ENCODE measurements at regions not wholly inside any gene's neighbourhood (a gene's known extent, or its start where the extent isn't known, plus 50 kb on each side); places are given as distances from the start of the nearest gene placed in this dataset.

DNA sequence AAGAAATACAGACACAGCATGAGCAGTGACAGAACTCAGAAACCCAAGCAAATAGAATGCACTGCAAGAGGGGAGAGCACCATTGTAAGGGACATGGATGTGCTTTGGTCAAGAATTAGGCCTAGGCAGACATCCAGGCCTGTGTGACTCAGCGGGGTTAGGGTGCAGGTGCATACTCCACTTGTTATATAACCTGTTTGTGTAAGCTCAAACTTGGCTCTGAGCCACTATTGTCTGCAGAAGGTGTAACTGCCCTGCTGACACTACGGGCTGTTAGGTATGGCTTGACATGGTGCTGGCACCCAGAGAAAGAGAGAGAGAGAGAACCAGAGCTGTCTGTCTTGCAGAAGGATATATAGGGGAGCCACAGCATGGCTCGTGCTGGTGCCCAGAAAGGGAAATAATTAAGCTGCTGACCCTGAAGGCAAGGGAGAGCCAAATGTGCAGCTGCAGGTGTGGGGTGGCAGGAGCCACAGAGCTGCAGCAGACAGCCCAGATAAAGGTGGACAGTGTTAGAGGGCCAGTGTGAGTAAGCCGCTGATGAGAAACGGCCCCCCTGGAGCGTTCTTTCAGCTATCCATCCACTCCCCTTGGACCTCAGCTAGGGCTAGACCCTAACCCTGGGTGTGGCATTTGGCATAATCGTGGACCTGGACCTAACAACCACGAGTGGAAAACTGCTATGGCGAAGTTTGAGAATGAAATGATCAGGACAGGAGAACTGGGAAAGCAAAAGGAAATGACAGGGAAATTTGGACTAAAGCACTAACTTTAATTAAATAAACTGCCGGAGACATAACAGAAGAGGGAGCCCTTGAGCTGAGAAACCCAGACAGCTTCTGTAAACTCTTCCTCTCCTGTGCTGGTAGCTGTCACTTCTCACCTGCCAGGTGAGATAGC is 253.0 kb upstream of the CCDC179 start:
- no peak overlapping the region for H3K4me3 Mint-ChIP-seq
- peaks cover 9% of the 10 kb centered on the region for H3K36me3 Mint-ChIP-seq
- TF ChIP-seq, protein P1, sequence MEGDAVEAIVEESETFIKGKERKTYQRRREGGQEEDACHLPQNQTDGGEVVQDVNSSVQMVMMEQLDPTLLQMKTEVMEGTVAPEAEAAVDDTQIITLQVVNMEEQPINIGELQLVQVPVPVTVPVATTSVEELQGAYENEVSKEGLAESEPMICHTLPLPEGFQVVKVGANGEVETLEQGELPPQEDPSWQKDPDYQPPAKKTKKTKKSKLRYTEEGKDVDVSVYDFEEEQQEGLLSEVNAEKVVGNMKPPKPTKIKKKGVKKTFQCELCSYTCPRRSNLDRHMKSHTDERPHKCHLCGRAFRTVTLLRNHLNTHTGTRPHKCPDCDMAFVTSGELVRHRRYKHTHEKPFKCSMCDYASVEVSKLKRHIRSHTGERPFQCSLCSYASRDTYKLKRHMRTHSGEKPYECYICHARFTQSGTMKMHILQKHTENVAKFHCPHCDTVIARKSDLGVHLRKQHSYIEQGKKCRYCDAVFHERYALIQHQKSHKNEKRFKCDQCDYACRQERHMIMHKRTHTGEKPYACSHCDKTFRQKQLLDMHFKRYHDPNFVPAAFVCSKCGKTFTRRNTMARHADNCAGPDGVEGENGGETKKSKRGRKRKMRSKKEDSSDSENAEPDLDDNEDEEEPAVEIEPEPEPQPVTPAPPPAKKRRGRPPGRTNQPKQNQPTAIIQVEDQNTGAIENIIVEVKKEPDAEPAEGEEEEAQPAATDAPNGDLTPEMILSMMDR (IDR thresholded peaks at IDR 0.05; ENCODE audit: unreplicated experiment), result peak; percentile 24
- no peak overlapping the region for H3K27ac Mint-ChIP-seq
- H3K4me1 Mint-ChIP-seq, result peaks cover 28% of the 10 kb centered on the region
- no peaks in the 10 kb centered on the region for H3K27me3 Mint-ChIP-seq (ENCODE audit: low read depth)
- DNase-seq (ENCODE audit: low spot score in 2 of 2, unreplicated experiment in 2 of 2), result no peak
- peaks cover 19% of the 10 kb centered on the region for H3K9me3 Mint-ChIP-seq

DNA sequence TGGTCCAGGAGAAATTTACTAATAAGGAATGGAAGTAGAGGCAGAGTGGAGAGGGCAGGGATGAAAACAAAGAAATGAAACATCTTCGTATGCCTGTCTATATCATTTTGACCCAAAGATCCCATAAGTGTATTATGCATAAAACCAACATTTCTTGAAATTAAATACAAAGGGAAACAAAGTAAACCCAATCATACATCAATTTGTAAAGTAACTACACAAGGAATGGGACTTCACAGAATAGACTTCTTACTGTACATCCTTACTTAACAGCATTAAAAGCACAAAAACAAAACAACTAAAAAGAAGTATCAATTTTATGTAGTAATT is 253.6 kb upstream of the CCDC179 start:
- Mint-ChIP-seq H3K27me3 (ENCODE audit: low read depth) (no peaks in the 10 kb centered on the region), H3K4me3 (no peak overlapping the region), H3K27ac (no peak overlapping the region), H3K36me3 (peaks cover 9% of the 10 kb centered on the region), H3K4me1 (peaks cover 28% of the 10 kb centered on the region), H3K9me3 (peaks cover 19% of the 10 kb centered on the region)
- TF ChIP-seq, protein P1 (IDR thresholded peaks at IDR 0.05; ENCODE audit: unreplicated experiment), result no peak
- DNase-seq (ENCODE audit: low spot score in 2 of 2, unreplicated experiment in 2 of 2), result no peak

DNA sequence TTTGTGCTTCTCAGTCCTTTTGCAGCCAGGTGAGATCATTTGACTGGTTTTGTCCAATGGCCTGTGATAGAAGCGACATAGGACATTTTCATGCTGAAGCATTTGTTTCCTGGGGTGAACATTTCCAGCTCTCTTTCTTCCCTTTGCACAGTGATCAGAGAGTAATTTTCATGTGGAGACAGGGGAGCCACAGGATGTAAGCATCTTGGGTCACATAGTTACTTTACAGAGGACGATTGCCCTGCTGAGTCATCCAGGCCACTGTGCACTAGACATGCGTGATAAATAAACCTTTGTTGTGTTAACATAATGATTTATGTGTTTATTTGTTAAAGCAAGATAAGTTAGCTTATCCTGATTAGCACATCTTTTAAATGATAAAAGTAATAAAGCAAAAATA is 263.5 kb upstream of the CCDC179 start:
- H3K36me3 Mint-ChIP-seq, result peaks cover 6% of the 10 kb centered on the region
- H3K4me3 Mint-ChIP-seq, result no peak overlapping the region
- peaks cover 14% of the 10 kb centered on the region for H3K4me1 Mint-ChIP-seq
- TF ChIP-seq, protein P1 (IDR thresholded peaks at IDR 0.05; ENCODE audit: unreplicated experiment), result no peak
- no peak for DNase-seq (ENCODE audit: low spot score in 2 of 2, unreplicated experiment in 2 of 2)
- peak overlapping the region; percentile 59 for H3K27ac Mint-ChIP-seq
- H3K9me3 Mint-ChIP-seq, result peaks cover 18% of the 10 kb centered on the region
- H3K27me3 Mint-ChIP-seq (ENCODE audit: low read depth), result no peaks in the 10 kb centered on the region

DNA sequence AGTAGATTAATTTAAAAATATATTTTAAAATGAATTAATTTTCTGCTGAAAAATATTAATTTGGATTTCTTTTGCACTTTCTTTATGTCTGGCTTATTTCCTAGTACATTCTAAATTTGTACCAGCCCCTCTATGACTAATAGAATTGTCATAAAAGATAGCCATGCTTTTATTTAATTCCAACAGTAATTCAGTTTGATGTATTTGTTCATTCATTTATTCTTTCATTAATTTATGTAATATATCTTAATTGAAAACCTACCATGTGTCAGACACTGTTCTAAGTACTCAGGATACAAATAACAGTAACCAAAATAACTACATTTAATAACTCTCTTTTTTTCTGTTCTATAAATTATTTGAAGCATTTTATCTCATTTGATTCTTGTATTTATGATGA is 264.0 kb upstream of the CCDC179 start:
- no peaks in the 10 kb centered on the region for H3K27me3 Mint-ChIP-seq (ENCODE audit: low read depth)
- H3K36me3 Mint-ChIP-seq, result peaks cover 8% of the 10 kb centered on the region
- no peak overlapping the region for H3K4me3 Mint-ChIP-seq
- no peak for DNase-seq (ENCODE audit: low spot score in 2 of 2, unreplicated experiment in 2 of 2)
- H3K27ac Mint-ChIP-seq, result no peak overlapping the region
- H3K4me1 Mint-ChIP-seq, result peaks cover 14% of the 10 kb centered on the region
- TF ChIP-seq, protein P1 (IDR thresholded peaks at IDR 0.05; ENCODE audit: unreplicated experiment), result no peak
- peaks cover 19% of the 10 kb centered on the region for H3K9me3 Mint-ChIP-seq

DNA sequence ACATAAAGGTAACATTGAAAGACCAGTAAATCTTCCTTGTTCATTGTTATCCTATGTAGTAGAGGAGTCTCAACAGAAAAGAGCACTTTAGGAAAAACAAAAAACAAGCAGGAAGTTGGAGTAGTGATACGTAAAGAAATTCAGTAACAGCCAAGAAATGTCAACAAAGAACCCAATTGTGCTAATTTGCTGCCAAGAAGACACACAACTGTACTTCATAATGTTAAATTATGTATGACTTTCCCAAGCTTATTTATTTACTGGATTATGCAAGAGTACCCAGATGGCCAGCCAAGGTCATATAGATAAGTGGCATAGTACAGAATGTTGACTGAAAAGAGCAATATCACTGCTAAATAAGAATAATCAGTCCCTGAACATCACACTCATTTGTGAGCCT is 264.7 kb upstream of the CCDC179 start:
- no peak overlapping the region for H3K27ac Mint-ChIP-seq
- H3K4me1 Mint-ChIP-seq, result peaks cover 14% of the 10 kb centered on the region
- TF ChIP-seq, protein P1 (IDR thresholded peaks at IDR 0.05; ENCODE audit: unreplicated experiment), result no peak
- no peaks in the 10 kb centered on the region for H3K27me3 Mint-ChIP-seq (ENCODE audit: low read depth)
- H3K9me3 Mint-ChIP-seq, result peaks cover 23% of the 10 kb centered on the region
- no peak for DNase-seq (ENCODE audit: low spot score in 2 of 2, unreplicated experiment in 2 of 2)
- no peak overlapping the region for H3K4me3 Mint-ChIP-seq
- peaks cover 12% of the 10 kb centered on the region for H3K36me3 Mint-ChIP-seq
